WTC11 (cell line): ENCODE measurements at regions not wholly inside any gene's neighbourhood (a gene's known extent, or its start where the extent isn't known, plus 50 kb on each side); places are given as distances from the start of the nearest gene placed in this dataset.

Experiments
- ATAC-seq: fragments of 200-7000 bp; cut with Tn5 transposase; 2 replicates; pipeline ENCODE4 v1.10.0; 2021; ENCODE audit warnings: mild to moderate bottlenecking, moderate library complexity
- CTCF ChIA-PET: fragments of 300-600 bp; sonication (Branson Sonifier 250); formaldehyde crosslinking; loops from one replicate; lab custom pipeline; 2021; ENCODE audit warnings: antibody characterized with exemption; lab: Charles Lee
- POLR2A ChIA-PET: fragments of 350-600 bp; sonication (Branson Sonifier 250); formaldehyde crosslinking; loops from one replicate; lab custom pipeline; 2021; ENCODE audit warnings: antibody characterized with exemption; lab: Charles Lee
- DNase-seq: peaks from one replicate; pipeline ENCODE4 v3.0.0; 2021; ENCODE audit warnings: low spot score
- H3K27ac Mint-ChIP-seq: 2 replicates; pipeline ENCODE4 v1.8.0; 2021; ENCODE audit warnings: mixed read lengths
- H3K27me3 Mint-ChIP-seq: 2 replicates; pipeline ENCODE4 v1.8.0; 2021; ENCODE audit warnings: low read depth, mild to moderate bottlenecking, moderate library complexity, mixed read lengths
- H3K36me3 Mint-ChIP-seq: 2 replicates; pipeline ENCODE4 v1.8.0; 2021; ENCODE audit warnings: mixed read lengths
- H3K4me1 Mint-ChIP-seq: 2 replicates; pipeline ENCODE4 v1.8.0; 2022; ENCODE audit warnings: mixed read lengths
- H3K4me3 Mint-ChIP-seq: 2 replicates; pipeline ENCODE4 v1.8.0; 2021; ENCODE audit warnings: mild to moderate bottlenecking, moderate library complexity, mixed read lengths
- H3K9me3 Mint-ChIP-seq: 2 replicates; pipeline ENCODE4 v1.8.0; 2021; ENCODE audit warnings: mixed read lengths
- ATF2 ChIP-seq: sonication (generic); formaldehyde crosslinking; IDR thresholded peaks from 2 replicates; pipeline ENCODE4 v1.8.1; 2022; ENCODE audit warnings: low read depth, missing genetic modification reagents, borderline replicate concordance
- ATF6 ChIP-seq: sonication (generic); formaldehyde crosslinking; IDR thresholded peaks from 2 replicates; pipeline ENCODE4 v1.8.1; 2023; ENCODE audit warnings: mild to moderate bottlenecking, missing genetic modification reagents
- ELF4 ChIP-seq: sonication (generic); formaldehyde crosslinking; IDR thresholded peaks from 2 replicates; pipeline ENCODE4 v1.8.1; 2022; ENCODE audit warnings: low read depth, mild to moderate bottlenecking, moderate library complexity, missing genetic modification reagents
- GRHL2 ChIP-seq: fragments of 250-450 bp; sonication (Bioruptor Pico); IDR thresholded peaks from 2 replicates; pipeline ENCODE4 v1.8.0; 2022; ENCODE audit warnings: mild to moderate bottlenecking, moderate library complexity; ENCODE audit not compliant: insufficient replicate concordance, severe bottlenecking
- HMGXB4 ChIP-seq: sonication (generic); formaldehyde crosslinking; IDR thresholded peaks from 2 replicates; pipeline ENCODE4 v1.8.1; 2023; ENCODE audit warnings: mild to moderate bottlenecking, moderate library complexity, missing genetic modification reagents
- IRF2 ChIP-seq: sonication (generic); formaldehyde crosslinking; IDR thresholded peaks from 2 replicates; pipeline ENCODE4 v1.8.0; 2022; ENCODE audit warnings: low read depth, missing genetic modification reagents, borderline replicate concordance
- MXD4 ChIP-seq: fragments of 250-450 bp; sonication (Bioruptor Pico); IDR thresholded peaks from 2 replicates; pipeline ENCODE4 v1.8.0; 2021; ENCODE audit warnings: mild to moderate bottlenecking, moderate library complexity, borderline replicate concordance
- STAT6 ChIP-seq: sonication (generic); formaldehyde crosslinking; conservative IDR thresholded peaks from 2 replicates; pipeline ENCODE4 v1.8.1; 2023; ENCODE audit warnings: mild to moderate bottlenecking, low read depth, missing genetic modification reagents, moderate library complexity
- TCF7 ChIP-seq: sonication (generic); formaldehyde crosslinking; IDR thresholded peaks from 2 replicates; pipeline ENCODE4 v1.8.0; 2022; ENCODE audit warnings: mild to moderate bottlenecking, low read depth, missing genetic modification reagents, moderate library complexity
- ZNF232 ChIP-seq: sonication (generic); formaldehyde crosslinking; IDR thresholded peaks from 2 replicates; pipeline ENCODE4 v1.8.0; 2022; ENCODE audit warnings: mild to moderate bottlenecking, missing genetic modification reagents
- TF ChIP-seq, protein P1 (sequence below): sonication (generic); formaldehyde crosslinking; IDR thresholded peaks from 2 replicates; pipeline ENCODE4 v1.8.1; 2023; ENCODE audit warnings: mild to moderate bottlenecking, missing genetic modification reagents, borderline replicate concordance
- TF ChIP-seq, protein P2 (sequence below): fragments of 250-450 bp; sonication (Bioruptor Pico); IDR thresholded peaks from 2 replicates; pipeline ENCODE4 v1.8.0; 2021; ENCODE audit warnings: mild to moderate bottlenecking
- TF ChIP-seq, protein P3 (sequence below): sonication (generic); formaldehyde crosslinking; IDR thresholded peaks from 2 replicates; pipeline ENCODE4 v1.8.1; 2023; ENCODE audit warnings: mild to moderate bottlenecking, missing genetic modification reagents, moderate library complexity

DNA sequence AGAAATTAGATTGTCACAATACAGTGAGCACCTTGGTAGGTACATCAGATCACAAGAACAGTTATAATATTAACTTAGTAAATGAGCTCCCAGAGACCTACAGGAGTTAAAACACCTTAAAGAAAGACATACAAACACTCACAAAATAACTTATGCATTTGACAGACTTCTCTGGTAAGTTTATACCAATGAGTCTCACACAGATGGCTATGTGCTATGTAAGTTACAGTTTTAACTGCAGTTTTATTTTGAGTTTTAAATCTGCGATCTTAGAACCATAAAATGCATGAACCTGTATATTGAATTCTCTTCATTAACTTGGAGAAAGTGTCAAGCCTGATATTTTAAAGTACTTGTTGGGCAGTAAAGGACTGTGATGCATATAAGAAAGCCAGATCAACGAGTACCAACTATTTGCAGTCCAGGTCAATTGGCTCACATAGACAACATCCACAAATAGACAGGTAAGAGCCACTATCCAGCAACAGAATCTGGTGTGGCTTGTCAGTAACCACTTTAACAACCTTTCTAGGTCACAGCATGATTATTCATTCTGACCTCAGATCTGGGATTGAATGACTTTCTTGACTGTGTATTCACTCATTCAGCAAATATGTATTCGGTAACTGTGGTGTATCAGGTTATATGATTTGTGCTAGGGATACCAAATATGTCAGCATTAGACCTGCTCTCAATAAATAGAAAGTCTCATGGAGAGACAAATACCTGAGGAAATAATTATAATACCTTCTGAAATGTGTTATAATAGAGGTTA, 856.6 kb upstream of the MGAT4C start:
- DNase-seq (no peak), ATAC-seq (no peak)
- CTCF ChIA-PET: no interaction called here
- H3K27ac Mint-ChIP-seq: no peak overlapping the region
- H3K36me3 Mint-ChIP-seq: no peaks in the 10 kb centered on the region
- 0 out of 2 replicates have a peak, but pooled peaks cover 3% of the 10 kb centered on the region for H3K9me3 Mint-ChIP-seq
- H3K27me3 Mint-ChIP-seq: no peaks in the 10 kb centered on the region
- no peak overlapping the region for H3K4me3 Mint-ChIP-seq
- POLR2A ChIA-PET: no interaction called here
- H3K4me1 Mint-ChIP-seq: peaks cover 24% of the 10 kb centered on the region
- TF ChIP-seq HMGXB4 (CRISPR knock-in tag) (no peak), IRF2 (CRISPR knock-in tag) (no peak), TCF7 (CRISPR knock-in tag) (no peak), ATF6 (CRISPR knock-in tag) (no peak), MXD4 (CRISPR knock-in tag) (no peak), ATF2 (CRISPR knock-in tag) (no peak), ELF4 (CRISPR knock-in tag) (no peak), GRHL2 (CRISPR knock-in tag) (no peak), ZNF232 (CRISPR knock-in tag) (no peak), STAT6 (CRISPR knock-in tag) (no peak)
- TF ChIP-seq, protein P1, sequence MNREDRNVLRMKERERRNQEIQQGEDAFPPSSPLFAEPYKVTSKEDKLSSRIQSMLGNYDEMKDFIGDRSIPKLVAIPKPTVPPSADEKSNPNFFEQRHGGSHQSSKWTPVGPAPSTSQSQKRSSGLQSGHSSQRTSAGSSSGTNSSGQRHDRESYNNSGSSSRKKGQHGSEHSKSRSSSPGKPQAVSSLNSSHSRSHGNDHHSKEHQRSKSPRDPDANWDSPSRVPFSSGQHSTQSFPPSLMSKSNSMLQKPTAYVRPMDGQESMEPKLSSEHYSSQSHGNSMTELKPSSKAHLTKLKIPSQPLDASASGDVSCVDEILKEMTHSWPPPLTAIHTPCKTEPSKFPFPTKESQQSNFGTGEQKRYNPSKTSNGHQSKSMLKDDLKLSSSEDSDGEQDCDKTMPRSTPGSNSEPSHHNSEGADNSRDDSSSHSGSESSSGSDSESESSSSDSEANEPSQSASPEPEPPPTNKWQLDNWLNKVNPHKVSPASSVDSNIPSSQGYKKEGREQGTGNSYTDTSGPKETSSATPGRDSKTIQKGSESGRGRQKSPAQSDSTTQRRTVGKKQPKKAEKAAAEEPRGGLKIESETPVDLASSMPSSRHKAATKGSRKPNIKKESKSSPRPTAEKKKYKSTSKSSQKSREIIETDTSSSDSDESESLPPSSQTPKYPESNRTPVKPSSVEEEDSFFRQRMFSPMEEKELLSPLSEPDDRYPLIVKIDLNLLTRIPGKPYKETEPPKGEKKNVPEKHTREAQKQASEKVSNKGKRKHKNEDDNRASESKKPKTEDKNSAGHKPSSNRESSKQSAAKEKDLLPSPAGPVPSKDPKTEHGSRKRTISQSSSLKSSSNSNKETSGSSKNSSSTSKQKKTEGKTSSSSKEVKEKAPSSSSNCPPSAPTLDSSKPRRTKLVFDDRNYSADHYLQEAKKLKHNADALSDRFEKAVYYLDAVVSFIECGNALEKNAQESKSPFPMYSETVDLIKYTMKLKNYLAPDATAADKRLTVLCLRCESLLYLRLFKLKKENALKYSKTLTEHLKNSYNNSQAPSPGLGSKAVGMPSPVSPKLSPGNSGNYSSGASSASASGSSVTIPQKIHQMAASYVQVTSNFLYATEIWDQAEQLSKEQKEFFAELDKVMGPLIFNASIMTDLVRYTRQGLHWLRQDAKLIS: no peak
- TF ChIP-seq, protein P2, sequence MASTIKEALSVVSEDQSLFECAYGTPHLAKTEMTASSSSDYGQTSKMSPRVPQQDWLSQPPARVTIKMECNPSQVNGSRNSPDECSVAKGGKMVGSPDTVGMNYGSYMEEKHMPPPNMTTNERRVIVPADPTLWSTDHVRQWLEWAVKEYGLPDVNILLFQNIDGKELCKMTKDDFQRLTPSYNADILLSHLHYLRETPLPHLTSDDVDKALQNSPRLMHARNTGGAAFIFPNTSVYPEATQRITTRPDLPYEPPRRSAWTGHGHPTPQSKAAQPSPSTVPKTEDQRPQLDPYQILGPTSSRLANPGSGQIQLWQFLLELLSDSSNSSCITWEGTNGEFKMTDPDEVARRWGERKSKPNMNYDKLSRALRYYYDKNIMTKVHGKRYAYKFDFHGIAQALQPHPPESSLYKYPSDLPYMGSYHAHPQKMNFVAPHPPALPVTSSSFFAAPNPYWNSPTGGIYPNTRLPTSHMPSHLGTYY: no peak
- TF ChIP-seq, protein P3, sequence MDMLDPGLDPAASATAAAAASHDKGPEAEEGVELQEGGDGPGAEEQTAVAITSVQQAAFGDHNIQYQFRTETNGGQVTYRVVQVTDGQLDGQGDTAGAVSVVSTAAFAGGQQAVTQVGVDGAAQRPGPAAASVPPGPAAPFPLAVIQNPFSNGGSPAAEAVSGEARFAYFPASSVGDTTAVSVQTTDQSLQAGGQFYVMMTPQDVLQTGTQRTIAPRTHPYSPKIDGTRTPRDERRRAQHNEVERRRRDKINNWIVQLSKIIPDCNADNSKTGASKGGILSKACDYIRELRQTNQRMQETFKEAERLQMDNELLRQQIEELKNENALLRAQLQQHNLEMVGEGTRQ (CRISPR knock-in tag): no peak
- TF ChIP-seq, all 79 proteins: peak for 0
